ENCODE measurements at regions not wholly inside any gene's neighbourhood (a gene's known extent, or its start where the extent isn't known, plus 50 kb on each side); places are given as distances from the start of the nearest gene placed in this dataset.

GRCh38 chr5:96043446-96043845, 81.8 kb upstream of the ELL2 start:
- DNase-seq (ENCODE audit: low read depth): no peak
- no peak for TF ChIP-seq CTCF (conservative IDR thresholded peaks at IDR 0.05; ENCODE audit: low read length)
- H3K4me3 ChIP-seq (ENCODE audit: low read length): no peak overlapping the region

GRCh38 chr5:96037128-96037527, 75.5 kb upstream of the ELL2 start:
- DNase-seq (ENCODE audit: low read depth): peak; percentile 47

GRCh38 chr5:96036301-96036700, 74.7 kb upstream of the ELL2 start:
- no peak for TF ChIP-seq CTCF (conservative IDR thresholded peaks at IDR 0.05; ENCODE audit: low read length)
- no peak overlapping the region for H3K4me3 ChIP-seq (ENCODE audit: low read length)
- no peak for DNase-seq (ENCODE audit: low read depth)

More at GRCh38 chr5:96037128-96037527, 75.5 kb upstream of the ELL2 start:
- no peak for TF ChIP-seq CTCF (conservative IDR thresholded peaks at IDR 0.05; ENCODE audit: low read length)
- no peak overlapping the region for H3K4me3 ChIP-seq (ENCODE audit: low read length)

- H3K4me3 ChIP-seq (ENCODE audit: low read length): no peak overlapping the region
- TF ChIP-seq CTCF (conservative IDR thresholded peaks at IDR 0.05; ENCODE audit: low read length): no peak
- no peak for DNase-seq (ENCODE audit: low read depth)
Measured at GRCh38 chr5:96035796-96036195, 74.1 kb upstream of the ELL2 start.

GRCh38 chr5:96033116-96033515, 71.5 kb upstream of the ELL2 start:
- H3K4me3 ChIP-seq (ENCODE audit: low read length): no peak overlapping the region
- TF ChIP-seq CTCF (conservative IDR thresholded peaks at IDR 0.05; ENCODE audit: low read length): no peak
- no peak for DNase-seq (ENCODE audit: low read depth)

- TF ChIP-seq CTCF (conservative IDR thresholded peaks at IDR 0.05; ENCODE audit: low read length): no peak
- H3K4me3 ChIP-seq (ENCODE audit: low read length): no peak overlapping the region
- DNase-seq (ENCODE audit: low read depth): peak; percentile 88
Measured at GRCh38 chr5:96031811-96032261, 70.2 kb upstream of the ELL2 start.

GRCh38 chr5:96031180-96031579, 69.5 kb upstream of the ELL2 start:
- DNase-seq (ENCODE audit: low read depth): no peak
- TF ChIP-seq CTCF (conservative IDR thresholded peaks at IDR 0.05; ENCODE audit: low read length): no peak
- no peak overlapping the region for H3K4me3 ChIP-seq (ENCODE audit: low read length)

Data from AG10803 (cell line).